Activated CD8-positive, alpha-beta T cell treated with anti-CD3 and anti-CD28 coated beads for 36 hours (primary cell): ENCODE measurements at regions not wholly inside any gene's neighbourhood (a gene's known extent, or its start where the extent isn't known, plus 50 kb on each side); places are given as distances from the start of the nearest gene placed in this dataset.

Experiments
- ATAC-seq: fragments of 200-7000 bp; cut with Tn5 transposase; one replicate; pipeline ENCODE4 v1.10.0; 2021; ENCODE audit warnings: mild to moderate bottlenecking, moderate library complexity
- CTCF ChIA-PET: fragments of 350-600 bp; sonication (Branson Sonifier 250); formaldehyde crosslinking; loops from one replicate; lab custom pipeline; 2021; ENCODE audit warnings: antibody characterized with exemption; lab: Charles Lee
- POLR2A ChIA-PET: fragments of 350-600 bp; sonication (Branson Sonifier 250); formaldehyde crosslinking; loops from one replicate; lab custom pipeline; 2021; ENCODE audit warnings: antibody characterized with exemption; lab: Charles Lee
- DNase-seq: peaks from one replicate; pipeline ENCODE4 v3.0.0-alpha.2; 2020
- H3K27ac Mint-ChIP-seq: one replicate; pipeline ENCODE4 v1.8.0; 2021; ENCODE audit warnings: mild to moderate bottlenecking, mixed read lengths
- H3K27me3 Mint-ChIP-seq: one replicate; pipeline ENCODE4 v1.8.0; 2021; ENCODE audit warnings: mixed read lengths
- H3K36me3 Mint-ChIP-seq: one replicate; pipeline ENCODE4 v1.8.0; 2021; ENCODE audit warnings: low read depth, mixed read lengths
- H3K4me1 Mint-ChIP-seq: one replicate; pipeline ENCODE4 v1.8.0; 2021; ENCODE audit warnings: low read depth, mixed read lengths
- H3K4me3 Mint-ChIP-seq: one replicate; pipeline ENCODE4 v1.8.0; 2021; ENCODE audit warnings: mild to moderate bottlenecking, moderate library complexity, mixed read lengths
- H3K9me3 Mint-ChIP-seq: one replicate; pipeline ENCODE4 v1.8.0; 2021; ENCODE audit warnings: mixed read lengths
- CTCF ChIP-seq: fragments of 200-600 bp; IDR thresholded peaks from one replicate; pipeline ENCODE4 v1.8.0; 2022; ENCODE audit warnings: antibody characterized with exemption, mild to moderate bottlenecking
- intact Hi-C: fragments of 100-400 bp; cut with micrococcal nuclease; formaldehyde crosslinking; loops from one replicate; pipeline ENCODE4 v1.10.0; 2022

GRCh38 chr9:91496351-91496750 lies 72.7 kb upstream of the NFIL3 start:
- H3K9me3 Mint-ChIP-seq, result peaks cover 1% of the 10 kb centered on the region
- POLR2A ChIA-PET, result no interaction called here
- intact Hi-C loops, result no loop called here
- CTCF ChIA-PET, result interaction anchor here (1.0 kb wide), 1 partner anchor 10 kb away, joined by 4 read pairs; no protein-coding TSS in a partner anchor
- H3K36me3 Mint-ChIP-seq, result no peaks in the 10 kb centered on the region
- no peaks in the 10 kb centered on the region for H3K4me1 Mint-ChIP-seq
- TF ChIP-seq CTCF, result no peak
- no peak overlapping the region for H3K27ac Mint-ChIP-seq
- H3K27me3 Mint-ChIP-seq, result peaks cover 13% of the 10 kb centered on the region
- ATAC-seq, result no peak
- H3K4me3 Mint-ChIP-seq, result no peak overlapping the region
- DNase-seq, result no peak

GRCh38 chr9:91495450-91495849 lies 71.8 kb upstream of the NFIL3 start:
- POLR2A ChIA-PET, result no interaction called here

DNA sequence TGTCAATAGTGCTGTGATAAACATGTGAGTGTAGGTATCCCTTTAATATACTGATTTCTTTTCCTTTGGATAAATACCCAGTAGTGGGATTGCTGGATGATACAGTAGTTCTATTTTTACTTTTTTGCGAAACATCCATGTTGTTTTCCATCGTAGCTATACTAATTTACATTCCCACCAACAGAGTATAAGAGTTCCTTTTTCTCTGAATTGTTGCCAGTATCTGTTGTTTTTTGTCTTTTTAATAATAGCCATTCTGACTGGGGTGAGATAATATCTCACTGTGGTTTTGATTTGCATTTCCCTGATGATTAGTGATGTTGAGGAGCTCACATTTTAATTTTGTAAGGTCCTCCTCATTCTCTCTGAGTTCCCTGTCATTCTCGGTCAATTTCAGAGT lies 71.1 kb upstream of the NFIL3 start:
- Mint-ChIP-seq H3K9me3 (peaks cover 1% of the 10 kb centered on the region), H3K4me1 (no peaks in the 10 kb centered on the region), H3K4me3 (no peak overlapping the region), H3K36me3 (no peaks in the 10 kb centered on the region), H3K27me3 (peaks cover 15% of the 10 kb centered on the region), H3K27ac (no peak overlapping the region)
- ChIA-PET CTCF (interaction anchor here (0.7 kb wide), 1 partner anchor 50 kb away, joined by 3 read pairs; no protein-coding TSS in a partner anchor), POLR2A (no interaction called here)
- no peak for DNase-seq
- ATAC-seq, result no peak
- intact Hi-C loops, result no loop called here
- TF ChIP-seq CTCF, result no peak

More at GRCh38 chr9:91495450-91495849, 71.8 kb upstream of the NFIL3 start:
- Mint-ChIP-seq H3K27ac (no peak overlapping the region), H3K4me3 (no peak overlapping the region), H3K9me3 (peaks cover 1% of the 10 kb centered on the region), H3K4me1 (no peaks in the 10 kb centered on the region), H3K27me3 (peaks cover 15% of the 10 kb centered on the region), H3K36me3 (no peaks in the 10 kb centered on the region)
- ATAC-seq, result no peak
- intact Hi-C loops, result no loop called here
- CTCF ChIA-PET, result interaction anchor here (0.7 kb wide), 1 partner anchor 51 kb away, joined by 3 read pairs; no protein-coding TSS in a partner anchor
- DNase-seq, result no peak
- TF ChIP-seq CTCF, result no peak

DNA sequence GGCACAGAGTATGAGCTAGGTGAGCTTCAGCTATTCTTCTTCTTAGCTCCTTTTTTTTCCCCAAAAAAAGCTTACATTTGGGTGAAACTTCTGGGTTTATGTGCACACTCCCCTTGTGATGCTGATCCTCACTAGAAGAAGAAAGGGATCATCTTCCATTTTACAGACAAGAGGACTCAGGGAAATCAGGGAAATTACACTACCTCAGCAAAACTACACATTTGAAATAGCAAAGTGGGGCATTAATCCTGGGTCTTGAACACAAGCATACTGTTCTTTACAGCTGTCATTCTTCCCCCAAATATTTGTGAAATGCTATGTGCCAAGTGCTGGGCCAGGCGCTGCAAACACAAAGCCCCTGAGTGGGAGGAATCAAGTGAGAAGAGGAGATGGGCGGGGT lies 68.6 kb upstream of the NFIL3 start:
- POLR2A ChIA-PET, result no interaction called here

GRCh38 chr9:91491624-91492023 lies 68.0 kb upstream of the NFIL3 start:
- Mint-ChIP-seq H3K27ac (no peak overlapping the region), H3K9me3 (peaks cover 1% of the 10 kb centered on the region), H3K4me3 (no peak overlapping the region), H3K36me3 (no peaks in the 10 kb centered on the region), H3K4me1 (peaks cover 3% of the 10 kb centered on the region), H3K27me3 (peaks cover 22% of the 10 kb centered on the region)
- ChIA-PET POLR2A (no interaction called here), CTCF (no interaction called here)
- DNase-seq (no peak), ATAC-seq (no peak)
- intact Hi-C loops, result no loop called here
- no peak for TF ChIP-seq CTCF

More for the DNA sequence above, 68.6 kb upstream of the NFIL3 start:
- peaks cover 1% of the 10 kb centered on the region for H3K9me3 Mint-ChIP-seq
- peaks cover 22% of the 10 kb centered on the region for H3K27me3 Mint-ChIP-seq
- no peak for TF ChIP-seq CTCF
- no peak overlapping the region for H3K27ac Mint-ChIP-seq
- CTCF ChIA-PET, result no interaction called here
- intact Hi-C loops, result no loop called here
- no peak for ATAC-seq
- DNase-seq, result no peak
- H3K36me3 Mint-ChIP-seq, result no peaks in the 10 kb centered on the region
- peaks cover 3% of the 10 kb centered on the region for H3K4me1 Mint-ChIP-seq
- H3K4me3 Mint-ChIP-seq, result no peak overlapping the region
